GM12872 (cell line): ENCODE measurements at regions not wholly inside any gene's neighbourhood (a gene's known extent, or its start where the extent isn't known, plus 50 kb on each side); places are given as distances from the start of the nearest gene placed in this dataset.

Experiments used
- TF ChIP-seq, protein P1 (sequence below): IDR thresholded peaks from 3 replicates; pipeline ENCODE4 v1.5.1; 2011; ENCODE audit warnings: low read depth, mild to moderate bottlenecking, low read length, moderate library complexity; ENCODE audit not compliant: insufficient read depth

DNA sequence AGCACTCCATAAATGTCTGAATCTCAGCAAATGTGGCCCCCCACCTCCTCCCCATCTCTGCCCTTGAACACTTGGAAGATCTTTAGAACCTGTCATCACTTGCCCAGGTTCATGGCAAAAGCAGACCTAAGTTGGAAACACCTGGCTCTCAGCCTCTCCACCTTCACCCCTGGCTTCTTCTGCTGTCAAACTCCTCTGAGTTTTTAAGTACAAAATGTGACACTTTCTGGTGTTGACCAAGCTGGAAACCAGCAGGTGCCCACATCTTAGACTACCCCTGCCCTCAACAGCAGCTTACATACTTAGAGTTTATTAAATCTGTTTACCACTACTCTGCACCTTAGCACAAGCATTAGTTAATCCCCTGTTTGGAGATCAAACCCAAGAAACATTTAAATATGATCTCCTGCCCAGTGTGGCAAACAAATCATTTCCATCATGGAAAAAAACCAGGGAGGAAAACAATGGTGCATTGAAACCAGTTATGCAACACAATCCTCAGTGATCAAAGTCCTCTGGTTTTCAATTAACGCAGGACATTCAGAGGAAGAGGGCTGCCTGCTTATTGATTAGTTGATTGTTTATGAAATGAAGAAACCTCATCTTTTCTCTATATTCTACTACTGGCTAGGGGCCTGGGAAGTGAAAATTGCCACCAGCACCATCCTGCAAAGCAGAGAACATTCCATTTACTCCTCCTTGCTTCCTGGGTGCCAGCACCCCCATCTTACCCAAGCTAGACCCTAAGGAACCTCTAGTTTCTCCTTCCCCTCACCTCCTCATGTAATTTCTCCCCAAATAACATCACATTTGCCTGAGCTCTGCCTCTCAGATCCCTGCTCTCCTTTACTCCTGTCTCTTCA, 139.4 kb upstream of the RAB4A start:
- TF ChIP-seq, protein P1, sequence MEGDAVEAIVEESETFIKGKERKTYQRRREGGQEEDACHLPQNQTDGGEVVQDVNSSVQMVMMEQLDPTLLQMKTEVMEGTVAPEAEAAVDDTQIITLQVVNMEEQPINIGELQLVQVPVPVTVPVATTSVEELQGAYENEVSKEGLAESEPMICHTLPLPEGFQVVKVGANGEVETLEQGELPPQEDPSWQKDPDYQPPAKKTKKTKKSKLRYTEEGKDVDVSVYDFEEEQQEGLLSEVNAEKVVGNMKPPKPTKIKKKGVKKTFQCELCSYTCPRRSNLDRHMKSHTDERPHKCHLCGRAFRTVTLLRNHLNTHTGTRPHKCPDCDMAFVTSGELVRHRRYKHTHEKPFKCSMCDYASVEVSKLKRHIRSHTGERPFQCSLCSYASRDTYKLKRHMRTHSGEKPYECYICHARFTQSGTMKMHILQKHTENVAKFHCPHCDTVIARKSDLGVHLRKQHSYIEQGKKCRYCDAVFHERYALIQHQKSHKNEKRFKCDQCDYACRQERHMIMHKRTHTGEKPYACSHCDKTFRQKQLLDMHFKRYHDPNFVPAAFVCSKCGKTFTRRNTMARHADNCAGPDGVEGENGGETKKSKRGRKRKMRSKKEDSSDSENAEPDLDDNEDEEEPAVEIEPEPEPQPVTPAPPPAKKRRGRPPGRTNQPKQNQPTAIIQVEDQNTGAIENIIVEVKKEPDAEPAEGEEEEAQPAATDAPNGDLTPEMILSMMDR: no peak

DNA sequence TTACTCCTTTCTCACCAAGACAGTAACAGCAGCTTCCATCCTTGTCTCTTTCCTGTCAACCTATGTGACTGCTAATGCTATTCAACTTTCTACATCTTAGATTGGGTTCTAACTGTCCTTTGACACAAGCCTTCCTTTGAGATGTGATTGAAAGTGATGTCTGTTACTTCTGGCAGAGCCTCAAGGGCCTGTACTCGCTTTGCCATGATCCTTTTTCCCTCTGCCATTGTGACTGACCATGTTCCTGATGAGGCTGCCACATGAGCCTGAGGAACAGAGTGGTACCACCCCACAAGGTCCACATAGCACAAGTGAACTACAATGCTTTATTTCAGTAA, 138.8 kb upstream of the RAB4A start:
- TF ChIP-seq, protein P1: no peak

DNA sequence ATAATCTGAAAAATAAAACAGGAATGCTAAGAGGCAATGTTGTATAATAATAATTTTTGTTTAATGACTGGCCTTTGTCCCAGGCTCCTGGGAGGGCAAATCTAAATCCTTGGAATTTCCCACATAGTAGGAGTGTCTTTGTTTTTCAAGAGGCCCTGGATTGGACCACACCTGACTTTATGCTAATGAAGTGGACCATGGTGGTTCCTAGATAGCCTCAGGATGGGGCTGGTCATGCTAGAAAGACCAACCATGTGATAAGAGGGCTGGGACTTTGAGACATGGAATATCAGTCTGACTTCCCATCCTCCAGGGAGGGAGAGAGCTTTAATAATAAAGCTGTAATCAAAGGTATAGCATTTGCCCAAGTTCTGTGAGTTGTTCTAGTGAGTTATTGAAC, 138.2 kb upstream of the RAB4A start:
- TF ChIP-seq, protein P1: no peak

DNA sequence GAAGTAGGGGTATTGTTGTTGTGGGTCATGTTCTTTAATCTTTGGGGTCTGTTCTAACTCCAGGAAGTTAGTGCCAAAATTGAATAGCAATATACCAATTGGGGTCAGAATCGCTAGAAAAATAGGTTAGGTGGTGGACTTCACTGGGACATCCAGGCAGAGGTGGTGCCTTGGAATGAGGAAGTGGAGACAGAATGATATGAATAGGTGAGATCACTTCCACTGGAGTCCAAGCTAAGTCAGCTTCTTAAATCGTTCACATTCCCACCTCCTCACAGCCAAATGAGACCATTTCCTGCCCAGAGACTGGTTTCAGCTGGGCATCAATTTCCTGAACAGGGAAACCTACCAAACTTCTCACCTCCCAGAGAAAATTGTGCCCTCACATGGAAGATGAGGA, 137.8 kb upstream of the RAB4A start:
- TF ChIP-seq, protein P1: no peak

DNA sequence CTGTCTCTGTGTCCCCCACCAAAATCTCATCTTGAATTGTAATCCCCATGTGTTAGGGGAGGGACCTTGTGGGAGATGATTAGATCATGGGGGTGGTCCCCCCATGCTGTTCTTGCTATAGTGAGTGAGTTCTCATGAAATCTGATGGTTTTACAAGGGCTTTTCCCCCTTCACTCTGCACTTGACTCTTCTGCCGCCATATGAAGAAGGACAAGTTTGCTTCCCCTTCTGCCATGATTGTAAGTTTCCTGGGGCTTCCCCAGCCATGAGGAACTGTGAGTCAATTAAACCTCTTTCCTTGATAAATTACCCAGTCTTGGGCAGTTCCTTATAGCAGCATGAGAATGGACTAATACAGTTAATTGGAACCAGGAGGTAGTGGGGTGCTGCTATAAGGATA, 137.1 kb upstream of the RAB4A start:
- TF ChIP-seq, protein P1: no peak

DNA sequence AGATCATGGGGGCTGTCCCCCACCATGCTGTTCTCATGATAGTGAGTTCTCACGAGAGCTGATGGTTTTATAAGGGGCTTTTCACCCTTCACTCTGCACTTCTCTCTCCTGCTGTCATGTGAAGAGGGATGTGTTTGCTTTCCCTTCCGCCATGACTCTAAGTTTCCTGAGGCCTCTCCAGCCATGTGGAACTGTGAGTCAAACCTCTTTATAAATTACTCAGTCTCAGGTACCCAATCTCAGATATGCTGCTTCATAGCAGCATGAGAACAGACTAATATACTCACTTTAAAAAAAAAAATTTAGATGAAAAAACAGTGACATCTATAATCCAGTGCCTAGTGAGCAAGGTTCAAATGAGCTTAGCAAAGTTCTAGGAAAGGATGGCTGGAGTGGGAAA, 135.1 kb upstream of the RAB4A start:
- TF ChIP-seq, protein P1: no peak

DNA sequence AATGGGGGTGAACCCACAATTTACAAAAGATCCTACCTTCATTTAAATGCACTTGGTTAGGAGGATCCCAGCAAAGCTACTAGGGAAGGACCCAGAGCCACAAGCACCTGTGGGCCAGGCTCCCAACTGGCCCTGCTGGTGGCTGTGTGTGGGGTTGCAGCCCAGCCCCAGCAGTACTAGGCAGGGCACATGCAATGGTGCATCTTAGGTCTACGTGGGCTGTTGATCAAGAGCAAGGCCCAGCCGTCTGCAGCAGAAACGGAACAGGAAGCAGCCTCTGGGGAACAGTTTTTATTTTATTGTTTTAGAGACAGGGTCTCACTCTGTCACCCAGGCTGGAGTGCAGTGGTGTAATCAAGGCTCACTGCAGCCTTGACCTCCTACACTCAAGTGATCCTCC, 134.1 kb upstream of the RAB4A start:
- TF ChIP-seq, protein P1: no peak
